ENCODE measurements at regions not wholly inside any gene's neighbourhood (a gene's known extent, or its start where the extent isn't known, plus 50 kb on each side); places are given as distances from the start of the nearest gene placed in this dataset.

GRCh38 chr6:14799928-14800327 lies 445.9 kb upstream of the JARID2 start:
- Histone ChIP-seq H3K27me3 (ENCODE audit: control insufficient read depth, insufficient read depth, low read length) (no peaks in the 10 kb centered on the region), H3K27ac (ENCODE audit: low read length) (no peak overlapping the region), H3K9me3 (ENCODE audit: control insufficient read depth, insufficient read depth, low read depth, low read length) (no peaks in the 10 kb centered on the region), H3K4me3 (ENCODE audit: low read depth in 2 of 2, low read length in 2 of 2) (no peak overlapping the region), H3K4me1 (ENCODE audit: control insufficient read depth, insufficient read depth, low read length) (no peaks in the 10 kb centered on the region), H3K36me3 (ENCODE audit: control insufficient read depth, insufficient read depth, low read length) (no peaks in the 10 kb centered on the region)
- ATAC-seq (peak; percentile 63; the same call in 1 of the 2 replicates), DNase-seq (ENCODE audit: low read depth, low spot score) (no peak)
- in situ Hi-C loops (cut with HindIII; ENCODE audit: low pct_unique_long_range_greater_than_20kb, low sequenced_read_pairs), result no loop called here
- POLR2A ChIA-PET, result no interaction called here
- TF ChIP-seq, protein P1, sequence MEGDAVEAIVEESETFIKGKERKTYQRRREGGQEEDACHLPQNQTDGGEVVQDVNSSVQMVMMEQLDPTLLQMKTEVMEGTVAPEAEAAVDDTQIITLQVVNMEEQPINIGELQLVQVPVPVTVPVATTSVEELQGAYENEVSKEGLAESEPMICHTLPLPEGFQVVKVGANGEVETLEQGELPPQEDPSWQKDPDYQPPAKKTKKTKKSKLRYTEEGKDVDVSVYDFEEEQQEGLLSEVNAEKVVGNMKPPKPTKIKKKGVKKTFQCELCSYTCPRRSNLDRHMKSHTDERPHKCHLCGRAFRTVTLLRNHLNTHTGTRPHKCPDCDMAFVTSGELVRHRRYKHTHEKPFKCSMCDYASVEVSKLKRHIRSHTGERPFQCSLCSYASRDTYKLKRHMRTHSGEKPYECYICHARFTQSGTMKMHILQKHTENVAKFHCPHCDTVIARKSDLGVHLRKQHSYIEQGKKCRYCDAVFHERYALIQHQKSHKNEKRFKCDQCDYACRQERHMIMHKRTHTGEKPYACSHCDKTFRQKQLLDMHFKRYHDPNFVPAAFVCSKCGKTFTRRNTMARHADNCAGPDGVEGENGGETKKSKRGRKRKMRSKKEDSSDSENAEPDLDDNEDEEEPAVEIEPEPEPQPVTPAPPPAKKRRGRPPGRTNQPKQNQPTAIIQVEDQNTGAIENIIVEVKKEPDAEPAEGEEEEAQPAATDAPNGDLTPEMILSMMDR (IDR thresholded peaks at IDR 0.05), result no peak
- TF ChIP-seq TCF7L2 (IDR thresholded peaks at IDR 0.05; ENCODE audit: low read depth, low read length) (no peak), SIN3A (IDR thresholded peaks at IDR 0.05; ENCODE audit: borderline replicate concordance, insufficient read depth, low read depth, low read length) (no peak), POLR2AphosphoS5 (IDR thresholded peaks at IDR 0.05; ENCODE audit: low read depth, low read length) (no peak), REST (IDR thresholded peaks at IDR 0.05; ENCODE audit: insufficient read depth in 1 of 2, low read depth in 2 of 2, low read length in 1 of 2) (no peak)
- CTCF ChIA-PET, result no interaction called here
- intact Hi-C loops (cut with micrococcal nuclease; ENCODE audit: unreplicated experiment), result no loop called here
- no TSS peak for BruUV-seq (replicated peaks)

- Histone ChIP-seq H3K9me3 (ENCODE audit: control insufficient read depth, insufficient read depth, low read depth, low read length) (no peaks in the 10 kb centered on the region), H3K4me3 (ENCODE audit: low read depth in 2 of 2, low read length in 2 of 2) (no peak overlapping the region), H3K27me3 (ENCODE audit: control insufficient read depth, insufficient read depth, low read length) (no peaks in the 10 kb centered on the region), H3K36me3 (ENCODE audit: control insufficient read depth, insufficient read depth, low read length) (no peaks in the 10 kb centered on the region), H3K4me1 (ENCODE audit: control insufficient read depth, insufficient read depth, low read length) (no peaks in the 10 kb centered on the region), H3K27ac (ENCODE audit: low read length) (no peak overlapping the region)
- ATAC-seq (no peak), DNase-seq (ENCODE audit: low read depth, low spot score) (no peak)
- intact Hi-C loops (cut with micrococcal nuclease; ENCODE audit: unreplicated experiment), result no loop called here
- no peak for TF ChIP-seq TCF7L2 (IDR thresholded peaks at IDR 0.05; ENCODE audit: low read depth, low read length)
- TF ChIP-seq REST (IDR thresholded peaks at IDR 0.05; ENCODE audit: insufficient read depth in 1 of 2, low read depth in 2 of 2, low read length in 1 of 2), result no peak
- TF ChIP-seq, protein P1 (IDR thresholded peaks at IDR 0.05), result no peak
- TF ChIP-seq SIN3A (IDR thresholded peaks at IDR 0.05; ENCODE audit: borderline replicate concordance, insufficient read depth, low read depth, low read length), result no peak
- TF ChIP-seq POLR2AphosphoS5 (IDR thresholded peaks at IDR 0.05; ENCODE audit: low read depth, low read length), result no peak
- in situ Hi-C loops (cut with HindIII; ENCODE audit: low pct_unique_long_range_greater_than_20kb, low sequenced_read_pairs), result no loop called here
- BruUV-seq (replicated peaks), result no TSS peak
- ChIA-PET POLR2A (no interaction called here), CTCF (no interaction called here)
Observed at GRCh38 chr6:14802514-14803160, 443.2 kb upstream of the JARID2 start.
